ENCODE measurements at regions not wholly inside any gene's neighbourhood (a gene's known extent, or its start where the extent isn't known, plus 50 kb on each side); places are given as distances from the start of the nearest gene placed in this dataset.

GRCh38 chr20:53804920-53805894 lies 211.6 kb upstream of the ZNF217 start:
- TF ChIP-seq POLR2A (IDR thresholded peaks at IDR 0.05; ENCODE audit: low read depth) (no peak), CTCF (IDR thresholded peaks at IDR 0.05) (no peak)
